ENCODE measurements at regions not wholly inside any gene's neighbourhood (a gene's known extent, or its start where the extent isn't known, plus 50 kb on each side); places are given as distances from the start of the nearest gene placed in this dataset.

DNA sequence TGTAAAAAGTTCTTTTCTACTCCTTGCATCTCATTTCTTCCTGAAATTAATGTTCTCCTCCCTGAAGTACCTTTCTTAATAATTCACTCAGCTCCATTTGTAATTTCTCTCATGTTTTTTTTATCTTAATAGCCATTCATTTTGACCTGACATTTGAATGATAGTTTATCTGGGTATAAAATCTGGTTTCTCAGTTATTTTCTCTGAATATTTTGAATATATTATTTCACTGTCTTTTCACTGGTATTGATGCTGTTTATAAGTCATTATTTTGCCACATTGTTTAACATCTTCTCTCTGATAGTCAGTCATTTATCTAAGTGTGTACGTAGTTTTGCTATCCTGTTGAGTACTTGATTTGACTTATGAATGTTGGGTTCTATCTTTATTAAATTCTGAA is 68.8 kb upstream of the ARHGAP18 start:
- peaks cover 7% of the 10 kb centered on the region for H3K4me1 Mint-ChIP-seq
- Histone ChIP-seq H3K27ac (ENCODE audit: low read depth, low read length) (no peak overlapping the region), H3K36me3 (ENCODE audit: control insufficient read depth, insufficient read depth, low read length) (no peaks in the 10 kb centered on the region), H3K9ac (ENCODE audit: extremely low read depth, low read length, poor library complexity, severe bottlenecking) (no peak overlapping the region), H3K9me3 (ENCODE audit: control insufficient read depth, low read length) (peaks cover 6% of the 10 kb centered on the region), H3K4me1 (ENCODE audit: control insufficient read depth, insufficient read depth, low read length) (no peaks in the 10 kb centered on the region), H3K27me3 (ENCODE audit: control insufficient read depth, insufficient read depth, low read length, poor library complexity, severe bottlenecking) (no peaks in the 10 kb centered on the region), H3K4me3 (ENCODE audit: low read length) (no peak overlapping the region)
- H3K4me3 Mint-ChIP-seq = no peak overlapping the region
- TF ChIP-seq, protein P1, sequence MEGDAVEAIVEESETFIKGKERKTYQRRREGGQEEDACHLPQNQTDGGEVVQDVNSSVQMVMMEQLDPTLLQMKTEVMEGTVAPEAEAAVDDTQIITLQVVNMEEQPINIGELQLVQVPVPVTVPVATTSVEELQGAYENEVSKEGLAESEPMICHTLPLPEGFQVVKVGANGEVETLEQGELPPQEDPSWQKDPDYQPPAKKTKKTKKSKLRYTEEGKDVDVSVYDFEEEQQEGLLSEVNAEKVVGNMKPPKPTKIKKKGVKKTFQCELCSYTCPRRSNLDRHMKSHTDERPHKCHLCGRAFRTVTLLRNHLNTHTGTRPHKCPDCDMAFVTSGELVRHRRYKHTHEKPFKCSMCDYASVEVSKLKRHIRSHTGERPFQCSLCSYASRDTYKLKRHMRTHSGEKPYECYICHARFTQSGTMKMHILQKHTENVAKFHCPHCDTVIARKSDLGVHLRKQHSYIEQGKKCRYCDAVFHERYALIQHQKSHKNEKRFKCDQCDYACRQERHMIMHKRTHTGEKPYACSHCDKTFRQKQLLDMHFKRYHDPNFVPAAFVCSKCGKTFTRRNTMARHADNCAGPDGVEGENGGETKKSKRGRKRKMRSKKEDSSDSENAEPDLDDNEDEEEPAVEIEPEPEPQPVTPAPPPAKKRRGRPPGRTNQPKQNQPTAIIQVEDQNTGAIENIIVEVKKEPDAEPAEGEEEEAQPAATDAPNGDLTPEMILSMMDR (conservative IDR thresholded peaks at IDR 0.05) = no peak
- H3K9me3 Mint-ChIP-seq = peaks cover 11% of the 10 kb centered on the region
- no peaks in the 10 kb centered on the region for H3K27me3 Mint-ChIP-seq (ENCODE audit: insufficient read depth)
- H3K27ac Mint-ChIP-seq = no peak overlapping the region
- H3K36me3 Mint-ChIP-seq (ENCODE audit: low read depth) = no peaks in the 10 kb centered on the region
- no CpG with 5 or more reads among the region's 1 CpG for WGBS, 2 experiments (ENCODE audit: insufficient coverage in 1 of 2, insufficient read length in 1 of 2)
- DNase-seq = no peak

GRCh38 chr6:129777371-129777770 is 67.4 kb upstream of the ARHGAP18 start:
- Mint-ChIP-seq H3K27me3 (ENCODE audit: insufficient read depth) (no peaks in the 10 kb centered on the region), H3K4me1 (peaks cover 7% of the 10 kb centered on the region), H3K9me3 (peaks cover 11% of the 10 kb centered on the region), H3K27ac (no peak overlapping the region), H3K4me3 (no peak overlapping the region), H3K36me3 (ENCODE audit: low read depth) (no peaks in the 10 kb centered on the region)
- H3K4me3 ChIP-seq (ENCODE audit: low read length) = no peak overlapping the region
- no peak overlapping the region for H3K9ac ChIP-seq (ENCODE audit: extremely low read depth, low read length, poor library complexity, severe bottlenecking)
- TF ChIP-seq, protein P1 (conservative IDR thresholded peaks at IDR 0.05) = no peak
- no peaks in the 10 kb centered on the region for H3K27me3 ChIP-seq (ENCODE audit: control insufficient read depth, insufficient read depth, low read length, poor library complexity, severe bottlenecking)
- H3K36me3 ChIP-seq (ENCODE audit: control insufficient read depth, insufficient read depth, low read length) = no peaks in the 10 kb centered on the region
- no peak for DNase-seq
- H3K4me1 ChIP-seq (ENCODE audit: control insufficient read depth, insufficient read depth, low read length) = no peaks in the 10 kb centered on the region
- no peak overlapping the region for H3K27ac ChIP-seq (ENCODE audit: low read depth, low read length)
- peaks cover 6% of the 10 kb centered on the region for H3K9me3 ChIP-seq (ENCODE audit: control insufficient read depth, low read length)

DNA sequence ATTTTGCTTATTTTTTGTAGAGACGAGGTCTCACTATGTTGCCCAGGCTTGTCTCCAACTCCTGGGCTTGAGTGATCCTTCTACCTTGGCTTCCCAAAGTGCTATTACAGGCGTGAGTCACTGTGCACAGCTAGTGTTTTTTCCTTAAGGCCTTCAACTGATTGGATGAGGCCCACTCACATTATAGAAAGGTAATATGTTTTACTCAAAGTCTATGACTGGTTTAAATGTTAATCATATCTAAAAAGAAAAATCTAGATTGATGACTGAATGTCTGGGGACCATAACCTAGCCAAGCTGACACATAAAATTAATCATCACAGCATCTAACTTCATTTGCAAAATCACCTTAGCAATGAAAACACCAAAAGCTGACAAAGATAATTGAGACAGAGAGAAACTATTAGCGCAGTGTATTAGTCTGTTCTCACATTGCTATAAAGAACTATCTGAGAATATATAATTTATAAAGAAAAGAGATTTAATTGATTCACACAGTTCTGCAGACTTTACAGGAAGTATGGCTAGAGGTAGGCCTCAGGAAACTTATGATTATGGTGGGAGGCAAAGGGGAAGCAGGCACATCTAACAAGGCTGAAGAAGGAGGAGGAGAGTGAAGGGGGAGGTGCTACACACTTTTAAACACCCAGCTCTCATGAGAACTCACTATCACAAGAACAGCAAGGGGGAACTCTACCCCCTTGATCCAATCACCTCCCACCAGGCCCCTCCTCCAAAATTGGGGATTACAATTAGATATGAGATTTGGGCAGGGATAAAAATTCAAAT is 66.8 kb upstream of the ARHGAP18 start:
- no peak for DNase-seq
- no peaks in the 10 kb centered on the region for H3K4me1 ChIP-seq (ENCODE audit: control insufficient read depth, insufficient read depth, low read length)

More for the DNA sequence above, 66.8 kb upstream of the ARHGAP18 start:
- TF ChIP-seq, protein P1 (conservative IDR thresholded peaks at IDR 0.05) = no peak
- no peaks in the 10 kb centered on the region for H3K36me3 Mint-ChIP-seq (ENCODE audit: low read depth)
- 95 to 96% methylated on average over 2 to 3 of the region's 3 CpGs for WGBS, 2 experiments (ENCODE audit: insufficient coverage in 1 of 2, insufficient read length in 1 of 2)
- no peaks in the 10 kb centered on the region for H3K27me3 ChIP-seq (ENCODE audit: control insufficient read depth, insufficient read depth, low read length, poor library complexity, severe bottlenecking)
- peaks cover 6% of the 10 kb centered on the region for H3K9me3 ChIP-seq (ENCODE audit: control insufficient read depth, low read length)
- no peaks in the 10 kb centered on the region for H3K36me3 ChIP-seq (ENCODE audit: control insufficient read depth, insufficient read depth, low read length)
- H3K9ac ChIP-seq (ENCODE audit: extremely low read depth, low read length, poor library complexity, severe bottlenecking) = no peak overlapping the region
- H3K9me3 Mint-ChIP-seq = peaks cover 11% of the 10 kb centered on the region
- H3K4me3 ChIP-seq (ENCODE audit: low read length) = no peak overlapping the region
- H3K4me1 Mint-ChIP-seq = peaks cover 7% of the 10 kb centered on the region
- no peaks in the 10 kb centered on the region for H3K27me3 Mint-ChIP-seq (ENCODE audit: insufficient read depth)
- no peak overlapping the region for H3K4me3 Mint-ChIP-seq
- H3K27ac ChIP-seq (ENCODE audit: low read depth, low read length) = no peak overlapping the region
- H3K27ac Mint-ChIP-seq = no peak overlapping the region
